ENCODE measurements at regions not wholly inside any gene's neighbourhood (a gene's known extent, or its start where the extent isn't known, plus 50 kb on each side); places are given as distances from the start of the nearest gene placed in this dataset.

DNA sequence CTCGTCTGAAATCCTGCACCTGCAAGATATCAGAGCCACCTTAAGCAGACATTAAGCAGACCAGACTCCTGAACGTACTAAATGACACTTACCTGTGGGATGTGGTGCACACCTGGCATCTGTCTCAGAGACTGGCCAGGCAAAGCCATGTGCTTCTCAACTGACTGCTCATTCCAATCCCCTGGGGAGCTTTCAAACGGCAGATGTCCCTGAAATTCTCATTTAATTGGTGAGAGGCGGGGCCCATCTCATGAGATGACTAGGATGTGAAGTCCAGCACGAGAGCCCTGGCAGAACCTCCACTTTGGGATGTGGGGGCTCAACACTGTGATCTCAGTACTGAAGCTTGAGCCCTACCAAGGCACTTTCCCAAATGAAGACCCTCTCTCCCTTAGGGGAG is 84.9 kb upstream of the HMGXB4 start:
- TF ChIP-seq CTCF (IDR thresholded peaks at IDR 0.05) (no peak), POLR2A (IDR thresholded peaks at IDR 0.05) (no peak)

Data from stomach (tissue), 4 donors.